HG02943 (cell line): ENCODE measurements at regions not wholly inside any gene's neighbourhood (a gene's known extent, or its start where the extent isn't known, plus 50 kb on each side); places are given as distances from the start of the nearest gene placed in this dataset.
A peak's percentile ranks its signal among the peaks of the same experiment; 100 is the strongest.
"Not testable (repeated sequence)": the region's sequence is repeated elsewhere in the genome, so short reads cannot be mapped to it uniquely, and the experiment has no call there.

Source experiments
- ATAC-seq: cut with Tn5 transposase; IDR thresholded peaks from one replicate; pipeline ENCODE4 v1.9.1; 2021; ENCODE audit warnings: mild to moderate bottlenecking, low read depth, moderate library complexity; ENCODE audit not compliant: unreplicated experiment

- ATAC-seq = no peak
Observed at GRCh38 chr2:58503918-58504317, 262.8 kb upstream of the FANCL start.

GRCh38 chr2:58502931-58503330 lies 261.8 kb upstream of the FANCL start:
- ATAC-seq = no peak

- no peak for ATAC-seq
Observed at GRCh38 chr2:58501371-58502160, 260.4 kb upstream of the FANCL start.

GRCh38 chr2:58497168-58497567 lies 256.0 kb upstream of the FANCL start:
- ATAC-seq = no peak

- no peak for ATAC-seq
Observed at GRCh38 chr2:58495806-58496205, 254.7 kb upstream of the FANCL start.

- ATAC-seq = no peak
Observed at GRCh38 chr2:58494071-58494501, 253.0 kb upstream of the FANCL start.

- ATAC-seq = no peak
Observed at GRCh38 chr2:58484629-58485028, 243.5 kb upstream of the FANCL start.

- ATAC-seq = no peak
Observed at GRCh38 chr2:58484221-58484620, 243.1 kb upstream of the FANCL start.

- ATAC-seq = no peak
Observed at GRCh38 chr2:58483307-58483706, 242.2 kb upstream of the FANCL start.

- no peak for ATAC-seq
Observed at GRCh38 chr2:58481670-58482069, 240.5 kb upstream of the FANCL start.

- no peak for ATAC-seq
Observed at GRCh38 chr2:58480141-58480540, 239.0 kb upstream of the FANCL start.

- no peak for ATAC-seq
Observed at GRCh38 chr2:58479535-58480140, 238.5 kb upstream of the FANCL start.

- no peak for ATAC-seq
Observed at GRCh38 chr2:58476556-58476955, 235.4 kb upstream of the FANCL start.

GRCh38 chr2:58475756-58476155 lies 234.6 kb upstream of the FANCL start:
- no peak for ATAC-seq

- ATAC-seq = no peak
Observed at GRCh38 chr2:58473165-58473564, 232.0 kb upstream of the FANCL start.

GRCh38 chr2:58466804-58467203 lies 225.7 kb upstream of the FANCL start:
- ATAC-seq = no peak

GRCh38 chr2:58466021-58466420 lies 224.9 kb upstream of the FANCL start:
- not testable (repeated sequence) for ATAC-seq

GRCh38 chr2:58460670-58461069 lies 219.5 kb upstream of the FANCL start:
- no peak for ATAC-seq

GRCh38 chr2:58449286-58450010 lies 208.3 kb upstream of the FANCL start:
- peak; percentile 86 for ATAC-seq

- no peak for ATAC-seq
Observed at GRCh38 chr2:58448845-58449244, 207.7 kb upstream of the FANCL start.

GRCh38 chr2:58448065-58448507 lies 207.0 kb upstream of the FANCL start:
- peak; percentile 52 for ATAC-seq
